ENCODE measurements at regions not wholly inside any gene's neighbourhood (a gene's known extent, or its start where the extent isn't known, plus 50 kb on each side); places are given as distances from the start of the nearest gene placed in this dataset.

DNA sequence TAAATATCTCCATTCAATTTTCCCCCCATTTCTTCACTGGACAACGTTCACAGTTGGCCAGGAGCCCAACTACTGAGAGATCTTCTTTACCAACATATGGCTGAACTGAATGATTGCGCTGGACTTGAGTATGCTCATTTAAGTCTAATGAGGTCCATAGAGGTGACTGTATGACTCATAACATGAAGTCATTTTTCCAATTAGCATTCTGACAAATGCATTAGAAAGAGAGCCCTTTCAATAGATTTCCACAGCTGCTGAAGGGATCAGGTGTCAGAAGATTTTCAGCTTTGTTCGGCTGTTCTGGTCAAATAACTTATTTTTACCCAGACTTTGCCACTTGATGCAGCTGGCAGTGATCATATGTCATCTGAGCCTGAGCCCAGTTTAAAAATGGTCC is 438.0 kb downstream of the ETV1 start:
- TF ChIP-seq, protein P1, sequence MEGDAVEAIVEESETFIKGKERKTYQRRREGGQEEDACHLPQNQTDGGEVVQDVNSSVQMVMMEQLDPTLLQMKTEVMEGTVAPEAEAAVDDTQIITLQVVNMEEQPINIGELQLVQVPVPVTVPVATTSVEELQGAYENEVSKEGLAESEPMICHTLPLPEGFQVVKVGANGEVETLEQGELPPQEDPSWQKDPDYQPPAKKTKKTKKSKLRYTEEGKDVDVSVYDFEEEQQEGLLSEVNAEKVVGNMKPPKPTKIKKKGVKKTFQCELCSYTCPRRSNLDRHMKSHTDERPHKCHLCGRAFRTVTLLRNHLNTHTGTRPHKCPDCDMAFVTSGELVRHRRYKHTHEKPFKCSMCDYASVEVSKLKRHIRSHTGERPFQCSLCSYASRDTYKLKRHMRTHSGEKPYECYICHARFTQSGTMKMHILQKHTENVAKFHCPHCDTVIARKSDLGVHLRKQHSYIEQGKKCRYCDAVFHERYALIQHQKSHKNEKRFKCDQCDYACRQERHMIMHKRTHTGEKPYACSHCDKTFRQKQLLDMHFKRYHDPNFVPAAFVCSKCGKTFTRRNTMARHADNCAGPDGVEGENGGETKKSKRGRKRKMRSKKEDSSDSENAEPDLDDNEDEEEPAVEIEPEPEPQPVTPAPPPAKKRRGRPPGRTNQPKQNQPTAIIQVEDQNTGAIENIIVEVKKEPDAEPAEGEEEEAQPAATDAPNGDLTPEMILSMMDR (conservative IDR thresholded peaks at IDR 0.05 in 1 of 2, IDR thresholded peaks at IDR 0.05 in 1 of 2; ENCODE audit: extremely low read depth in 1 of 2, insufficient read depth in 1 of 2, low read depth in 1 of 2, low read length in 2 of 2) = no peak
- TF ChIP-seq EZH2 (IDR thresholded peaks at IDR 0.05; ENCODE audit: borderline replicate concordance, low read length) = no peak
